ENCODE measurements at regions not wholly inside any gene's neighbourhood (a gene's known extent, or its start where the extent isn't known, plus 50 kb on each side); places are given as distances from the start of the nearest gene placed in this dataset.

- H3K4me3 ChIP-seq (ENCODE audit: insufficient read length, low read depth): no peak overlapping the region
- no peak for TF ChIP-seq ZNF274 (IDR thresholded peaks at IDR 0.05; ENCODE audit: low read depth, low read length)
- TF ChIP-seq SUZ12 (IDR thresholded peaks at IDR 0.05; ENCODE audit: extremely low read depth, insufficient read depth, insufficient read length): no peak
- TF ChIP-seq YY1 (IDR thresholded peaks at IDR 0.05; ENCODE audit: insufficient read depth, insufficient read length): no peak
- no peaks in the 10 kb centered on the region for H3K27me3 ChIP-seq (ENCODE audit: insufficient read depth, insufficient read length)
- no peak overlapping the region for H3K9ac ChIP-seq (ENCODE audit: insufficient read length, low read depth)
- H3K9me3 ChIP-seq (ENCODE audit: insufficient read depth, low read length): no peaks in the 10 kb centered on the region
- peaks cover 14% of the 10 kb centered on the region for H3K4me1 ChIP-seq (ENCODE audit: insufficient read depth, insufficient read length)
- H3K36me3 ChIP-seq (ENCODE audit: insufficient read depth, insufficient read length, low read length): no peaks in the 10 kb centered on the region
- DNase-seq (ENCODE audit: low read depth, low spot score): no peak
These were observed 81.6 kb downstream of the PHETA1 start for GRCh38 chr12:111287125-111287900.

DNA sequence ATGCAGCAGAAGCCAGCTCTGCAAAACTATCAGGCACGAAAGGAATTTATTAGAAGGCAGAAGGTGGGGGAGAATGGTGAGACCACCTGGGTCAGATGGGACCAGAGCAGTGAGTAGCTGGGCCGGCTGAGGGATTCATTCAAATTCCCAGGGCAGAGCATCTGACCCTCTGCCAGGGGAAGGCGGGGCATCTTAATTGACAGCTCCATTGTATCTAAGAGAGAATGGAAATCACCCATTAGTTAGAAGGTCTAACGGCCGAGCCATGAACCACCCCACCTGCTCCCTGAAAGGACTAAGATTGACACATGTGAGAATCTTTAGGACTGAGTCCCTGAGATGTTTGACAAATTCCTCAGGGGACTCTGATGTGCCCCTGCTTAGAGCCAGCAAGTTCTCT, 83.7 kb downstream of the PHETA1 start:
- no peak for DNase-seq (ENCODE audit: low read depth, low spot score)
- Histone ChIP-seq H3K4me3 (ENCODE audit: insufficient read length, low read depth) (no peak overlapping the region), H3K9ac (ENCODE audit: insufficient read length, low read depth) (no peak overlapping the region), H3K27me3 (ENCODE audit: insufficient read depth, insufficient read length) (no peaks in the 10 kb centered on the region), H3K9me3 (ENCODE audit: insufficient read depth, low read length) (no peaks in the 10 kb centered on the region), H3K4me1 (ENCODE audit: insufficient read depth, insufficient read length) (peaks cover 12% of the 10 kb centered on the region), H3K36me3 (ENCODE audit: insufficient read depth, insufficient read length, low read length) (no peaks in the 10 kb centered on the region)
- TF ChIP-seq ZNF274 (IDR thresholded peaks at IDR 0.05; ENCODE audit: low read depth, low read length) (no peak), SUZ12 (IDR thresholded peaks at IDR 0.05; ENCODE audit: extremely low read depth, insufficient read depth, insufficient read length) (no peak), YY1 (IDR thresholded peaks at IDR 0.05; ENCODE audit: insufficient read depth, insufficient read length) (no peak)

DNA sequence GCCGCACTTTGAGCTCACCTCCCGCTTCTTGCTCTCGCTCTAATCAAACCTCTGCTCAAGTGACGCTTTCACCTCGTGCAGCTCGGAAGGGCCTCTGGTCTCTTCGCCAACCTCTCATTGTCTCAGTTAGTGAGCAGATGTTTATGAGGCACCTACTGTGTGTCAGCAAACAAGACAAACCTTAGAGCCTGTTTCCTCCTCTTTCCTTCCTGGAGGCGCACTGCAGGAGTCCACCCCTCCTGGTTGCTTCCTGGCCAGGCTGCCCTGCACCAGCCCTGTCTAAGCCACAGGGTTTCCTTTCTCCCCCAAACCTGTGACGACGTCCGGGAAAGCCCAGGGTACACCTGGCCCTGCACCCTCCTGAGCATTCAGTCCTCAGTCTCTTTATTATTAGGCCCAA, 84.2 kb downstream of the PHETA1 start:
- no peak for TF ChIP-seq ZNF274 (IDR thresholded peaks at IDR 0.05; ENCODE audit: low read depth, low read length)
- no peak for TF ChIP-seq YY1 (IDR thresholded peaks at IDR 0.05; ENCODE audit: insufficient read depth, insufficient read length)
- TF ChIP-seq SUZ12 (IDR thresholded peaks at IDR 0.05; ENCODE audit: extremely low read depth, insufficient read depth, insufficient read length): no peak
- H3K4me3 ChIP-seq (ENCODE audit: insufficient read length, low read depth): no peak overlapping the region
- DNase-seq (ENCODE audit: low read depth, low spot score): no peak
- peaks cover 12% of the 10 kb centered on the region for H3K4me1 ChIP-seq (ENCODE audit: insufficient read depth, insufficient read length)
- H3K9ac ChIP-seq (ENCODE audit: insufficient read length, low read depth): no peak overlapping the region
- no peaks in the 10 kb centered on the region for H3K9me3 ChIP-seq (ENCODE audit: insufficient read depth, low read length)
- no peaks in the 10 kb centered on the region for H3K36me3 ChIP-seq (ENCODE audit: insufficient read depth, insufficient read length, low read length)
- no peaks in the 10 kb centered on the region for H3K27me3 ChIP-seq (ENCODE audit: insufficient read depth, insufficient read length)

GRCh38 chr12:111283966-111284365, 84.9 kb downstream of the PHETA1 start:
- TF ChIP-seq ZNF274 (IDR thresholded peaks at IDR 0.05; ENCODE audit: low read depth, low read length) (no peak), YY1 (IDR thresholded peaks at IDR 0.05; ENCODE audit: insufficient read depth, insufficient read length) (no peak), SUZ12 (IDR thresholded peaks at IDR 0.05; ENCODE audit: extremely low read depth, insufficient read depth, insufficient read length) (no peak)
- H3K27me3 ChIP-seq (ENCODE audit: insufficient read depth, insufficient read length): no peaks in the 10 kb centered on the region
- no peak for DNase-seq (ENCODE audit: low read depth, low spot score)
- H3K4me3 ChIP-seq (ENCODE audit: insufficient read length, low read depth): no peak overlapping the region
- no peak overlapping the region for H3K9ac ChIP-seq (ENCODE audit: insufficient read length, low read depth)
- peaks cover 12% of the 10 kb centered on the region for H3K4me1 ChIP-seq (ENCODE audit: insufficient read depth, insufficient read length)
- no peaks in the 10 kb centered on the region for H3K36me3 ChIP-seq (ENCODE audit: insufficient read depth, insufficient read length, low read length)
- no peaks in the 10 kb centered on the region for H3K9me3 ChIP-seq (ENCODE audit: insufficient read depth, low read length)

DNA sequence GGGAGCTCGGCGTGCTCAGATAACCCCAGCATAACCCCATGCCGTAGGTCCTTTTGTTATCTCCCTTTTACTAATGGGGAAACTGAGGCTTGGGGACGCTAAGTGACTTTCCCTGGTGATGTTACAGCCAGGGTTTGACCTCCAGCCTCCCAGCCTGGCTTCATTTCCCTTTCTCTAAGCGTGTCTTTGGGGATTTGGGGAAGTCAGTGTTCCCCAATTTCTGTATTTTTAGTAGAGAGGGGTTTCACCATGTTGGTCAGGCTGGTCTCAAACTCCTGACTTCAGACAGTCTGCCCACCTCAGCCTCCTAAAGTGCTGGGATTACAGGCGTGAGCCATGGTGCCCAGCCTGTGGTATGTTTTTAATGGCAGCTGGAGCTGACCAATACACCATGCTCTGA, 85.4 kb downstream of the PHETA1 start:
- H3K36me3 ChIP-seq (ENCODE audit: insufficient read depth, insufficient read length, low read length): no peaks in the 10 kb centered on the region
- no peak overlapping the region for H3K4me3 ChIP-seq (ENCODE audit: insufficient read length, low read depth)
- H3K27me3 ChIP-seq (ENCODE audit: insufficient read depth, insufficient read length): no peaks in the 10 kb centered on the region
- H3K4me1 ChIP-seq (ENCODE audit: insufficient read depth, insufficient read length): peaks cover 12% of the 10 kb centered on the region
- no peak for TF ChIP-seq SUZ12 (IDR thresholded peaks at IDR 0.05; ENCODE audit: extremely low read depth, insufficient read depth, insufficient read length)
- TF ChIP-seq ZNF274 (IDR thresholded peaks at IDR 0.05; ENCODE audit: low read depth, low read length): no peak
- no peak for TF ChIP-seq YY1 (IDR thresholded peaks at IDR 0.05; ENCODE audit: insufficient read depth, insufficient read length)
- H3K9me3 ChIP-seq (ENCODE audit: insufficient read depth, low read length): no peaks in the 10 kb centered on the region
- no peak overlapping the region for H3K9ac ChIP-seq (ENCODE audit: insufficient read length, low read depth)
- no peak for DNase-seq (ENCODE audit: low read depth, low spot score)

DNA sequence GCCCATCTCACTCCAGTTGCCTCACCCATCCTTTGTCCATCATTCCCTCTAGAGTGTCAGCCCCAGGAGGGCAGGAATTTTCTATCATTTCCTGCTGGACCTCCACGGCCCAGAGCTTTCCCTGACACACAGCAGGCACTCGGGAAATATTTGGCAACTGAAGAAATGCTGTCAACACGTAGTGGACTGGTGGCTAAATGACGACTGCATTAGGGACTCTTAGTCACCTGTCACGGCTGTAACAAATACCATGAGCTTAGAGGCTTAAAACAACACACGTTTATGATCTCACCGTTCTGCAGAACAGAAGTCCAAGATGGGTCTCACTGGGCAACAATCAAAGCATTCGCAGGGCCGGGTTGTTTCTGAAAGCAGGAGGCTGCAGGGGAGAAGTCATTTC, 91.3 kb downstream of the PHETA1 start:
- no peak for TF ChIP-seq YY1 (IDR thresholded peaks at IDR 0.05; ENCODE audit: insufficient read depth, insufficient read length)
- TF ChIP-seq SUZ12 (IDR thresholded peaks at IDR 0.05; ENCODE audit: extremely low read depth, insufficient read depth, insufficient read length): no peak
- no peak for TF ChIP-seq ZNF274 (IDR thresholded peaks at IDR 0.05; ENCODE audit: low read depth, low read length)
- Histone ChIP-seq H3K4me1 (ENCODE audit: insufficient read depth, insufficient read length) (peaks cover 2% of the 10 kb centered on the region), H3K9me3 (ENCODE audit: insufficient read depth, low read length) (no peaks in the 10 kb centered on the region), H3K4me3 (ENCODE audit: insufficient read length, low read depth) (no peak overlapping the region), H3K27me3 (ENCODE audit: insufficient read depth, insufficient read length) (no peaks in the 10 kb centered on the region), H3K9ac (ENCODE audit: insufficient read length, low read depth) (no peak overlapping the region), H3K36me3 (ENCODE audit: insufficient read depth, insufficient read length, low read length) (no peaks in the 10 kb centered on the region)
- no peak for DNase-seq (ENCODE audit: low read depth, low spot score)

DNA sequence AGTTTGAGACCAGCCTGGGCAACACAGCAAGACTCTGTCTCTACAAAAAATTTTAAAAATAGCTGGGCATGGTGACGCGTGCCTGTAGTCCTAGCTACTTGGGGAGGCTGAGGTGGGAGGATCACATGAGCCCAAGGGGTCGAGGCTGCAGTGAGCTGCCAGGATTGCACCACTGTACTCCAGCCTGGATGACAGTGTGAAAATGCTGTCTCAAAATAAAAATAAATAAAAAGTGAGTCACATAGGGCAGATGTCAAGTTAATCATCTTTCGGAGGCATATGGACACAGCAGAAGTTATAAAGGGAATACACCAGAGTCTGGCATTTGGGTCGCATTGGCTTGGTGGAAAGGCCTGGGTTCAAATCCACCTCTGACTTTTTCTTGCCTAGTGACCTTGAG, 92.7 kb downstream of the PHETA1 start:
- Histone ChIP-seq H3K9ac (ENCODE audit: insufficient read length, low read depth) (no peak overlapping the region), H3K4me3 (ENCODE audit: insufficient read length, low read depth) (no peak overlapping the region), H3K9me3 (ENCODE audit: insufficient read depth, low read length) (peaks cover 4% of the 10 kb centered on the region; the same call in 1 of the 2 replicates), H3K4me1 (ENCODE audit: insufficient read depth, insufficient read length) (peaks cover 2% of the 10 kb centered on the region), H3K36me3 (ENCODE audit: insufficient read depth, insufficient read length, low read length) (no peaks in the 10 kb centered on the region), H3K27me3 (ENCODE audit: insufficient read depth, insufficient read length) (no peaks in the 10 kb centered on the region)
- DNase-seq (ENCODE audit: low read depth, low spot score): no peak
- TF ChIP-seq YY1 (IDR thresholded peaks at IDR 0.05; ENCODE audit: insufficient read depth, insufficient read length): no peak
- no peak for TF ChIP-seq SUZ12 (IDR thresholded peaks at IDR 0.05; ENCODE audit: extremely low read depth, insufficient read depth, insufficient read length)
- TF ChIP-seq ZNF274 (IDR thresholded peaks at IDR 0.05; ENCODE audit: low read depth, low read length): no peak
